Kasumi-1 (cell line): ENCODE measurements at regions not wholly inside any gene's neighbourhood (a gene's known extent, or its start where the extent isn't known, plus 50 kb on each side); places are given as distances from the start of the nearest gene placed in this dataset.

ENCODE experiments used
- DNase-seq, 2 experiments: peaks; one replicate each; lab custom pipeline; 2025; lab: John Stamatoyannopoulos, UW

- DNase-seq = no peak
Measured at GRCh38 chr9:16310278-16311110, 560.0 kb downstream of the BNC2 start.

GRCh38 chr9:16312116-16312515 lies 558.4 kb downstream of the BNC2 start:
- DNase-seq = no peak

- no peak for DNase-seq
Measured at GRCh38 chr9:16312962-16313546, 557.4 kb downstream of the BNC2 start.

- no peak for DNase-seq
Measured at GRCh38 chr9:16314476-16314875, 556.0 kb downstream of the BNC2 start.

- no peak for DNase-seq
Measured at GRCh38 chr9:16315720-16316119, 554.8 kb downstream of the BNC2 start.

GRCh38 chr9:16316456-16316855 lies 554.0 kb downstream of the BNC2 start:
- no peak for DNase-seq

- no peak for DNase-seq
Measured at GRCh38 chr9:16316911-16317817, 553.3 kb downstream of the BNC2 start.

- DNase-seq = no peak
Measured at GRCh38 chr9:16318516-16319060, 551.9 kb downstream of the BNC2 start.

GRCh38 chr9:16319646-16320045 lies 550.8 kb downstream of the BNC2 start:
- DNase-seq = no peak

GRCh38 chr9:16320338-16320902 lies 550.0 kb downstream of the BNC2 start:
- DNase-seq = no peak

GRCh38 chr9:16321461-16322119 lies 548.9 kb downstream of the BNC2 start:
- no peak for DNase-seq

- DNase-seq = no peak
Measured at GRCh38 chr9:16322849-16323248, 547.6 kb downstream of the BNC2 start.

- DNase-seq = no peak
Measured at GRCh38 chr9:16325966-16326365, 544.5 kb downstream of the BNC2 start.

GRCh38 chr9:16328349-16328748 lies 542.1 kb downstream of the BNC2 start:
- no peak for DNase-seq

- no peak for DNase-seq
Measured at GRCh38 chr9:16329671-16330113, 540.8 kb downstream of the BNC2 start.

GRCh38 chr9:16331031-16331430 lies 539.4 kb downstream of the BNC2 start:
- no peak for DNase-seq

- no peak for DNase-seq
Measured at GRCh38 chr9:16331527-16331926, 538.9 kb downstream of the BNC2 start.

- DNase-seq = no peak
Measured at GRCh38 chr9:16333691-16334090, 536.8 kb downstream of the BNC2 start.

GRCh38 chr9:16335788-16336580 lies 534.5 kb downstream of the BNC2 start:
- DNase-seq = no peak

- DNase-seq = no peak
Measured at GRCh38 chr9:16336833-16337232, 533.6 kb downstream of the BNC2 start.
